ENCODE measurements at regions not wholly inside any gene's neighbourhood (a gene's known extent, or its start where the extent isn't known, plus 50 kb on each side); places are given as distances from the start of the nearest gene placed in this dataset.
"Not testable (repeated sequence)": the region's sequence is repeated elsewhere in the genome, so short reads cannot be mapped to it uniquely, and the experiment has no call there.

GRCh38 chr10:43922335-43923280 lies 273.9 kb upstream of the ZNF32 start:
- Histone ChIP-seq H4K20me1 (ENCODE audit: insufficient read depth, low read length, poor library complexity, severe bottlenecking) (no peaks in the 10 kb centered on the region), H3F3A (ENCODE audit: low read depth) (no peaks in the 10 kb centered on the region)

GRCh38 chr10:43921881-43922280 lies 273.2 kb upstream of the ZNF32 start:
- no peak overlapping the region for H3K4me2 ChIP-seq (ENCODE audit: low read depth, low read length, poor library complexity, severe bottlenecking)
- no peak overlapping the region for H2AFZ ChIP-seq (ENCODE audit: low read length)
- no peaks in the 10 kb centered on the region for H4K20me1 ChIP-seq (ENCODE audit: insufficient read depth, low read length, poor library complexity, severe bottlenecking)
- no peak overlapping the region for H3K4me3 ChIP-seq (ENCODE audit: low read length, poor library complexity, severe bottlenecking)
- no peaks in the 10 kb centered on the region for H3K9me2 ChIP-seq (replicated peaks; ENCODE audit: low read depth, low read length)
- H3K27me3 ChIP-seq (ENCODE audit: insufficient read depth, low read length, poor library complexity, severe bottlenecking), result no peaks in the 10 kb centered on the region
- no peak overlapping the region for H3K9ac ChIP-seq (ENCODE audit: low read depth, low read length, poor library complexity, severe bottlenecking)
- H3K79me2 ChIP-seq (ENCODE audit: insufficient read depth, low read length), result no peaks in the 10 kb centered on the region
- TF ChIP-seq CTCF (conservative IDR thresholded peaks at IDR 0.05; ENCODE audit: low read length) (no peak), EZH2phosphoT487 (IDR thresholded peaks at IDR 0.05; ENCODE audit: borderline replicate concordance) (no peak)
- H3K36me3 ChIP-seq (ENCODE audit: insufficient read depth, low read length), result no peaks in the 10 kb centered on the region
- H3K9me3 ChIP-seq (ENCODE audit: insufficient read depth, low read depth, low read length), result no peaks in the 10 kb centered on the region
- H3F3A ChIP-seq (ENCODE audit: low read depth), result no peaks in the 10 kb centered on the region
- H3K4me1 ChIP-seq (ENCODE audit: insufficient read depth, low read length, poor library complexity, severe bottlenecking), result no peaks in the 10 kb centered on the region

More at GRCh38 chr10:43922335-43923280, 273.9 kb upstream of the ZNF32 start:
- Histone ChIP-seq H3K4me3 (ENCODE audit: low read length, poor library complexity, severe bottlenecking) (no peak overlapping the region), H3K79me2 (ENCODE audit: insufficient read depth, low read length) (no peaks in the 10 kb centered on the region), H3K4me1 (ENCODE audit: insufficient read depth, low read length, poor library complexity, severe bottlenecking) (no peaks in the 10 kb centered on the region), H3K9me3 (ENCODE audit: insufficient read depth, low read depth, low read length) (no peaks in the 10 kb centered on the region), H2AFZ (ENCODE audit: low read length) (no peak overlapping the region), H3K36me3 (ENCODE audit: insufficient read depth, low read length) (no peaks in the 10 kb centered on the region), H3K9me2 (replicated peaks; ENCODE audit: low read depth, low read length) (no peaks in the 10 kb centered on the region), H3K4me2 (ENCODE audit: low read depth, low read length, poor library complexity, severe bottlenecking) (no peak overlapping the region), H3K9ac (ENCODE audit: low read depth, low read length, poor library complexity, severe bottlenecking) (no peak overlapping the region), H3K27me3 (ENCODE audit: insufficient read depth, low read length, poor library complexity, severe bottlenecking) (no peaks in the 10 kb centered on the region)
- TF ChIP-seq CTCF (conservative IDR thresholded peaks at IDR 0.05; ENCODE audit: low read length) (no peak), EZH2phosphoT487 (IDR thresholded peaks at IDR 0.05; ENCODE audit: borderline replicate concordance) (no peak)

- Histone ChIP-seq H3K9me2 (replicated peaks; ENCODE audit: low read depth, low read length) (no peaks in the 10 kb centered on the region), H3K27me3 (ENCODE audit: insufficient read depth, low read length, poor library complexity, severe bottlenecking) (no peaks in the 10 kb centered on the region), H4K20me1 (ENCODE audit: insufficient read depth, low read length, poor library complexity, severe bottlenecking) (no peaks in the 10 kb centered on the region), H3K79me2 (ENCODE audit: insufficient read depth, low read length) (no peaks in the 10 kb centered on the region), H3K36me3 (ENCODE audit: insufficient read depth, low read length) (no peaks in the 10 kb centered on the region), H3K4me2 (ENCODE audit: low read depth, low read length, poor library complexity, severe bottlenecking) (no peak overlapping the region), H3K4me3 (ENCODE audit: low read length, poor library complexity, severe bottlenecking) (no peak overlapping the region), H3K9me3 (ENCODE audit: insufficient read depth, low read depth, low read length) (no peaks in the 10 kb centered on the region), H2AFZ (ENCODE audit: low read length) (no peak overlapping the region), H3F3A (ENCODE audit: low read depth) (no peaks in the 10 kb centered on the region), H3K9ac (ENCODE audit: low read depth, low read length, poor library complexity, severe bottlenecking) (no peak overlapping the region), H3K4me1 (ENCODE audit: insufficient read depth, low read length, poor library complexity, severe bottlenecking) (no peaks in the 10 kb centered on the region)
- TF ChIP-seq EZH2phosphoT487 (IDR thresholded peaks at IDR 0.05; ENCODE audit: borderline replicate concordance), result no peak
- TF ChIP-seq CTCF (conservative IDR thresholded peaks at IDR 0.05; ENCODE audit: low read length), result no peak
These were observed 272.8 kb upstream of the ZNF32 start for GRCh38 chr10:43921478-43921877.

GRCh38 chr10:43920236-43920758 lies 271.6 kb upstream of the ZNF32 start:
- not testable (repeated sequence) for H3K4me2 ChIP-seq (ENCODE audit: low read depth, low read length, poor library complexity, severe bottlenecking); H3K4me3 ChIP-seq (ENCODE audit: low read length, poor library complexity, severe bottlenecking); H3F3A ChIP-seq (ENCODE audit: low read depth); H3K4me1 ChIP-seq (ENCODE audit: insufficient read depth, low read length, poor library complexity, severe bottlenecking); H3K36me3 ChIP-seq (ENCODE audit: insufficient read depth, low read length); H3K9me3 ChIP-seq (ENCODE audit: insufficient read depth, low read depth, low read length); H2AFZ ChIP-seq (ENCODE audit: low read length); H4K20me1 ChIP-seq (ENCODE audit: insufficient read depth, low read length, poor library complexity, severe bottlenecking); H3K27me3 ChIP-seq (ENCODE audit: insufficient read depth, low read length, poor library complexity, severe bottlenecking); H3K9me2 ChIP-seq (replicated peaks; ENCODE audit: low read depth, low read length); H3K79me2 ChIP-seq (ENCODE audit: insufficient read depth, low read length); H3K9ac ChIP-seq (ENCODE audit: low read depth, low read length, poor library complexity, severe bottlenecking)
